SJCRH30 (cell line): ENCODE measurements at regions not wholly inside any gene's neighbourhood (a gene's known extent, or its start where the extent isn't known, plus 50 kb on each side); places are given as distances from the start of the nearest gene placed in this dataset.
A peak's percentile ranks its signal among the peaks of the same experiment; 100 is the strongest.

ENCODE experiments used
- DNase-seq, 2 experiments: peaks; one replicate each; pipeline ENCODE4 v3.0.0-alpha.2; 2015 to 2020
- H3K27ac ChIP-seq: fragments of 250-450 bp; sonication (Bioruptor Pico); 2 replicates; pipeline ENCODE4 v1.5.1; 2020; ENCODE audit warnings: mild to moderate bottlenecking, moderate library complexity
- H3K27me3 ChIP-seq: fragments of 250-450 bp; sonication (Bioruptor Pico); 2 replicates; pipeline ENCODE4 v1.5.1; 2020; ENCODE audit warnings: mild to moderate bottlenecking, moderate library complexity
- H3K36me3 ChIP-seq: fragments of 250-450 bp; sonication (Bioruptor Pico); 2 replicates; pipeline ENCODE4 v1.5.1; 2020; ENCODE audit warnings: mild to moderate bottlenecking, moderate library complexity
- H3K4me1 ChIP-seq: fragments of 250-450 bp; sonication (Bioruptor Pico); 2 replicates; pipeline ENCODE4 v1.5.1; 2020; ENCODE audit warnings: mild to moderate bottlenecking, moderate library complexity
- H3K4me3 ChIP-seq: fragments of 250-450 bp; sonication (Bioruptor Pico); 2 replicates; pipeline ENCODE4 v1.5.1; 2020; ENCODE audit warnings: mild to moderate bottlenecking, moderate library complexity
- H3K9me3 ChIP-seq: fragments of 250-450 bp; sonication (Bioruptor Pico); replicated peaks from 2 replicates; pipeline ENCODE4 v1.5.1; 2020; ENCODE audit warnings: mild to moderate bottlenecking, moderate library complexity

- DNase-seq: no peak
- Histone ChIP-seq H3K27me3 (no peaks in the 10 kb centered on the region), H3K9me3 (no peaks in the 10 kb centered on the region), H3K27ac (no peak overlapping the region), H3K36me3 (no peaks in the 10 kb centered on the region), H3K4me3 (no peak overlapping the region), H3K4me1 (no peaks in the 10 kb centered on the region)
Observed at GRCh38 chr7:12870219-12870618, 182.8 kb downstream of the ARL4A start.

- H3K36me3 ChIP-seq: no peaks in the 10 kb centered on the region
- H3K4me1 ChIP-seq: no peaks in the 10 kb centered on the region
- no peak for DNase-seq
- no peaks in the 10 kb centered on the region for H3K9me3 ChIP-seq
- H3K27ac ChIP-seq: no peak overlapping the region
- no peak overlapping the region for H3K4me3 ChIP-seq
- no peaks in the 10 kb centered on the region for H3K27me3 ChIP-seq
Observed at GRCh38 chr7:12872487-12872886, 185.1 kb downstream of the ARL4A start.

- no peak for DNase-seq
- no peak overlapping the region for H3K27ac ChIP-seq
- no peaks in the 10 kb centered on the region for H3K36me3 ChIP-seq
- H3K4me3 ChIP-seq: no peak overlapping the region
- no peaks in the 10 kb centered on the region for H3K4me1 ChIP-seq
- H3K9me3 ChIP-seq: no peaks in the 10 kb centered on the region
- no peaks in the 10 kb centered on the region for H3K27me3 ChIP-seq
Observed at GRCh38 chr7:12873571-12873970, 186.1 kb downstream of the ARL4A start.

GRCh38 chr7:12879139-12879538 is 191.7 kb downstream of the ARL4A start:
- no peak for DNase-seq
- H3K4me3 ChIP-seq: no peak overlapping the region
- no peaks in the 10 kb centered on the region for H3K4me1 ChIP-seq
- no peaks in the 10 kb centered on the region for H3K36me3 ChIP-seq
- H3K9me3 ChIP-seq: no peaks in the 10 kb centered on the region
- H3K27me3 ChIP-seq: no peaks in the 10 kb centered on the region; the same call in 1 of the 2 replicates
- H3K27ac ChIP-seq: no peak overlapping the region

- no peak for DNase-seq
- no peaks in the 10 kb centered on the region for H3K9me3 ChIP-seq
- no peak overlapping the region for H3K27ac ChIP-seq
- no peaks in the 10 kb centered on the region for H3K4me1 ChIP-seq
- H3K27me3 ChIP-seq: no peaks in the 10 kb centered on the region; the same call in 1 of the 2 replicates
- H3K36me3 ChIP-seq: no peaks in the 10 kb centered on the region
- H3K4me3 ChIP-seq: no peak overlapping the region
Observed at GRCh38 chr7:12881712-12882111, 194.3 kb downstream of the ARL4A start.

- DNase-seq: no peak
- no peaks in the 10 kb centered on the region; the same call in 1 of the 2 replicates for H3K27me3 ChIP-seq
- no peak overlapping the region for H3K27ac ChIP-seq
- H3K36me3 ChIP-seq: no peaks in the 10 kb centered on the region
- H3K4me3 ChIP-seq: no peak overlapping the region
- no peaks in the 10 kb centered on the region for H3K4me1 ChIP-seq
- H3K9me3 ChIP-seq: no peaks in the 10 kb centered on the region
Observed at GRCh38 chr7:12882710-12883109, 195.3 kb downstream of the ARL4A start.

- H3K9me3 ChIP-seq: no peaks in the 10 kb centered on the region
- H3K36me3 ChIP-seq: no peaks in the 10 kb centered on the region
- H3K27ac ChIP-seq: no peak overlapping the region
- H3K4me3 ChIP-seq: no peak overlapping the region
- no peaks in the 10 kb centered on the region; the same call in 1 of the 2 replicates for H3K27me3 ChIP-seq
- no peak for DNase-seq
- H3K4me1 ChIP-seq: no peaks in the 10 kb centered on the region
Observed at GRCh38 chr7:12884033-12884432, 196.6 kb downstream of the ARL4A start.

- Histone ChIP-seq H3K4me1 (no peaks in the 10 kb centered on the region), H3K36me3 (no peaks in the 10 kb centered on the region), H3K27ac (no peak overlapping the region), H3K4me3 (no peak overlapping the region), H3K9me3 (no peaks in the 10 kb centered on the region), H3K27me3 (no peaks in the 10 kb centered on the region)
- no peak for DNase-seq
Observed at GRCh38 chr7:12884856-12885440, 197.5 kb downstream of the ARL4A start.

- H3K4me1 ChIP-seq: no peaks in the 10 kb centered on the region
- H3K27me3 ChIP-seq: no peaks in the 10 kb centered on the region
- H3K27ac ChIP-seq: no peak overlapping the region
- no peak for DNase-seq
- no peak overlapping the region for H3K4me3 ChIP-seq
- H3K36me3 ChIP-seq: no peaks in the 10 kb centered on the region
- no peaks in the 10 kb centered on the region for H3K9me3 ChIP-seq
Observed at GRCh38 chr7:12888717-12889116, 201.3 kb downstream of the ARL4A start.

- DNase-seq: no peak
- Histone ChIP-seq H3K4me1 (no peaks in the 10 kb centered on the region), H3K36me3 (no peaks in the 10 kb centered on the region), H3K4me3 (no peak overlapping the region), H3K27ac (no peak overlapping the region), H3K9me3 (no peaks in the 10 kb centered on the region), H3K27me3 (no peaks in the 10 kb centered on the region)
Observed at GRCh38 chr7:12889391-12889790, 202.0 kb downstream of the ARL4A start.

GRCh38 chr7:12890586-12890985 is 203.2 kb downstream of the ARL4A start:
- DNase-seq: no peak
- no peaks in the 10 kb centered on the region for H3K4me1 ChIP-seq
- no peak overlapping the region for H3K27ac ChIP-seq
- no peaks in the 10 kb centered on the region for H3K9me3 ChIP-seq
- no peak overlapping the region for H3K4me3 ChIP-seq
- H3K36me3 ChIP-seq: no peaks in the 10 kb centered on the region
- H3K27me3 ChIP-seq: no peaks in the 10 kb centered on the region

- H3K36me3 ChIP-seq: no peaks in the 10 kb centered on the region
- H3K27me3 ChIP-seq: no peaks in the 10 kb centered on the region
- H3K4me1 ChIP-seq: no peaks in the 10 kb centered on the region
- H3K9me3 ChIP-seq: no peaks in the 10 kb centered on the region
- H3K4me3 ChIP-seq: no peak overlapping the region
- DNase-seq: no peak
- H3K27ac ChIP-seq: no peak overlapping the region
Observed at GRCh38 chr7:12893292-12893691, 205.9 kb downstream of the ARL4A start.

- no peak overlapping the region for H3K27ac ChIP-seq
- no peaks in the 10 kb centered on the region for H3K27me3 ChIP-seq
- H3K4me1 ChIP-seq: no peaks in the 10 kb centered on the region
- H3K36me3 ChIP-seq: no peaks in the 10 kb centered on the region
- no peak for DNase-seq
- no peak overlapping the region for H3K4me3 ChIP-seq
- H3K9me3 ChIP-seq: no peaks in the 10 kb centered on the region
Observed at GRCh38 chr7:12895296-12895695, 207.9 kb downstream of the ARL4A start.

- no peaks in the 10 kb centered on the region for H3K9me3 ChIP-seq
- no peaks in the 10 kb centered on the region for H3K36me3 ChIP-seq
- H3K27ac ChIP-seq: no peak overlapping the region
- no peaks in the 10 kb centered on the region for H3K27me3 ChIP-seq
- no peaks in the 10 kb centered on the region for H3K4me1 ChIP-seq
- DNase-seq: no peak
- no peak overlapping the region for H3K4me3 ChIP-seq
Observed at GRCh38 chr7:12896316-12896715, 208.9 kb downstream of the ARL4A start.

GRCh38 chr7:12898004-12898403 is 210.6 kb downstream of the ARL4A start:
- no peaks in the 10 kb centered on the region for H3K4me1 ChIP-seq
- no peak overlapping the region for H3K27ac ChIP-seq
- no peaks in the 10 kb centered on the region for H3K36me3 ChIP-seq
- peak in 1 of 2 experiments; percentile 8 for DNase-seq
- no peaks in the 10 kb centered on the region for H3K9me3 ChIP-seq
- no peak overlapping the region for H3K4me3 ChIP-seq
- no peaks in the 10 kb centered on the region; the same call in 1 of the 2 replicates for H3K27me3 ChIP-seq

- H3K4me1 ChIP-seq: no peaks in the 10 kb centered on the region
- DNase-seq: no peak
- H3K4me3 ChIP-seq: no peak overlapping the region
- H3K36me3 ChIP-seq: no peaks in the 10 kb centered on the region
- H3K9me3 ChIP-seq: no peaks in the 10 kb centered on the region
- H3K27ac ChIP-seq: no peak overlapping the region
- H3K27me3 ChIP-seq: no peaks in the 10 kb centered on the region; the same call in 1 of the 2 replicates
Observed at GRCh38 chr7:12898620-12899019, 211.2 kb downstream of the ARL4A start.
